ENCODE measurements at regions not wholly inside any gene's neighbourhood (a gene's known extent, or its start where the extent isn't known, plus 50 kb on each side); places are given as distances from the start of the nearest gene placed in this dataset.

- no peak for TF ChIP-seq SUZ12 (IDR thresholded peaks at IDR 0.05; ENCODE audit: extremely low read depth, insufficient read depth, insufficient read length)
- TF ChIP-seq YY1 (IDR thresholded peaks at IDR 0.05; ENCODE audit: insufficient read depth, insufficient read length) = no peak
- no peak for TF ChIP-seq ZNF274 (IDR thresholded peaks at IDR 0.05; ENCODE audit: low read depth, low read length)
These were observed 963.4 kb downstream of the PCDH17 start for GRCh38 chr13:58594747-58595600.

All from NT2/D1 (cell line).